SK-N-SH (cell line): ENCODE measurements at regions not wholly inside any gene's neighbourhood (a gene's known extent, or its start where the extent isn't known, plus 50 kb on each side); places are given as distances from the start of the nearest gene placed in this dataset.
A peak's percentile ranks its signal among the peaks of the same experiment; 100 is the strongest.

ENCODE experiments used
- CTCF ChIA-PET: fragments of 300-600, 350-600 bp; formaldehyde crosslinking; extraction: SDS; loops from one replicate; lab custom pipeline; 2021; lab: Yijun Ruan, JAX
- POLR2A ChIA-PET: fragments of 350-600 bp; sonication (Branson Sonifier 250); formaldehyde crosslinking; extraction: SDS; loops from one replicate; lab custom pipeline; 2020; ENCODE audit warnings: antibody characterized with exemption, inconsistent platforms; lab: Yijun Ruan, JAX
- DNase-seq: peaks from one replicate; pipeline ENCODE4 v3.0.0; 2012
- H2AFZ ChIP-seq: fragments of 200-600 bp; sonication (generic); 2 replicates; pipeline ENCODE4 v1.8.1; 2016; ENCODE audit warnings: antibody characterized with exemption, mild to moderate bottlenecking, low read depth
- H3F3A ChIP-seq: fragments of 200-600 bp; sonication (generic); replicated peaks from 2 replicates; pipeline ENCODE3; 2016; ENCODE audit warnings: antibody characterized with exemption, mild to moderate bottlenecking; ENCODE audit not compliant: insufficient read depth
- H3K27ac ChIP-seq, 2 experiments: fragments of 200-500 bp in 1 of 2; fragments of 200-600 bp in 1 of 2; sonication (Bioruptor generic) in 1 of 2; sonication (generic), shearing (Covaris generic) in 1 of 2; 2 replicates each; pipeline versions ENCODE4 v1.5.1 to v1.6.1; 2014 to 2016; ENCODE audit warnings: low read depth in 2 of 2, inconsistent platforms in 1 of 2, low read length in 1 of 2, mild to moderate bottlenecking in 1 of 2, mixed read lengths in 1 of 2
- H3K27me3 ChIP-seq: fragments of 200-600 bp; sonication (generic), shearing (Covaris generic); 2 replicates; pipeline ENCODE4 v1.6.1; 2016; ENCODE audit warnings: mixed run types; ENCODE audit not compliant: insufficient read depth
- H3K36me3 ChIP-seq, 2 experiments: fragments of 200-500 bp in 1 of 2; fragments of 200-600 bp in 1 of 2; sonication (Bioruptor generic) in 1 of 2; sonication (generic) in 1 of 2; replicated peaks in 1 of 2; 2 replicates each; pipeline versions ENCODE3 to v1.5.1; 2014 to 2016; ENCODE audit warnings: low read length in 1 of 2, mild to moderate bottlenecking in 1 of 2; ENCODE audit not compliant: insufficient read depth in 2 of 2, control insufficient read depth in 1 of 2
- H3K4me1 ChIP-seq, 2 experiments: fragments of 200-500 bp in 1 of 2; fragments of 200-600 bp in 1 of 2; sonication (Bioruptor generic) in 1 of 2; sonication (generic), shearing (Covaris generic) in 1 of 2; 2 replicates each; pipeline versions ENCODE4 v1.5.1 to v1.6.1; 2014 to 2016; ENCODE audit warnings: low read depth in 1 of 2, low read length in 1 of 2, mixed run types in 1 of 2; ENCODE audit not compliant: insufficient read depth in 2 of 2, control insufficient read depth in 1 of 2
- H3K4me2 ChIP-seq: fragments of 200-600 bp; sonication (generic), shearing (Covaris generic); 2 replicates; pipeline ENCODE4 v1.6.1; 2017; ENCODE audit warnings: mixed run types
- H3K4me3 ChIP-seq, 2 experiments: fragments of 200-500 bp in 1 of 2; fragments of 200-600 bp in 1 of 2; sonication (Bioruptor generic) in 1 of 2; sonication (generic), shearing (Covaris generic) in 1 of 2; 2 replicates each; pipeline versions ENCODE4 v1.5.1 to v1.8.1; 2014 to 2016; ENCODE audit warnings: low read depth in 2 of 2, inconsistent platforms in 1 of 2, low read length in 1 of 2, mild to moderate bottlenecking in 1 of 2, mixed read lengths in 1 of 2, moderate library complexity in 1 of 2
- H3K79me2 ChIP-seq: fragments of 200-600 bp; sonication (generic); 2 replicates; pipeline ENCODE4 v1.8.1; 2017; ENCODE audit warnings: mild to moderate bottlenecking; ENCODE audit not compliant: insufficient read depth
- H3K9ac ChIP-seq: fragments of 200-600 bp; sonication (generic); 2 replicates; pipeline ENCODE4 v1.6.1; 2017; ENCODE audit warnings: mixed run types
- H3K9me2 ChIP-seq: fragments of 200-600 bp; sonication (generic); 2 replicates; pipeline ENCODE4 v1.6.1; 2017; ENCODE audit warnings: mixed run types
- H3K9me3 ChIP-seq: fragments of 200-600 bp; sonication (generic); 2 replicates; pipeline ENCODE4 v1.6.1; 2017; ENCODE audit warnings: mixed run types, mild to moderate bottlenecking, moderate library complexity
- H4K20me1 ChIP-seq: fragments of 200-600 bp; sonication (generic); 2 replicates; pipeline ENCODE4 v1.6.1; 2017; ENCODE audit warnings: mild to moderate bottlenecking, mixed run types; ENCODE audit not compliant: insufficient read depth
- CTCF ChIP-seq: fragments of 200-600 bp; sonication (generic); IDR thresholded peaks from 2 replicates; pipeline ENCODE4 v1.6.1; 2017; ENCODE audit warnings: antibody characterized with exemption, mild to moderate bottlenecking, moderate library complexity
- ELF1 ChIP-seq: IDR thresholded peaks from 2 replicates; pipeline ENCODE4 v1.4.0; 2012
- FOSL2 ChIP-seq: IDR thresholded peaks from 2 replicates; pipeline ENCODE4 v1.4.0; 2012; ENCODE audit warnings: low read depth, mild to moderate bottlenecking, moderate library complexity, borderline replicate concordance
- FOXM1 ChIP-seq: IDR thresholded peaks from 2 replicates; pipeline ENCODE4 v1.4.0; 2012; ENCODE audit warnings: low read depth, mild to moderate bottlenecking
- MXI1 ChIP-seq: IDR thresholded peaks from 2 replicates; pipeline ENCODE4 v1.6.1; 2012; ENCODE audit warnings: mild to moderate bottlenecking, low read depth, low read length, improper control_type of control experiment
- NFIC ChIP-seq: IDR thresholded peaks from 2 replicates; pipeline ENCODE4 v1.4.0; 2012; ENCODE audit warnings: borderline replicate concordance
- NRF1 ChIP-seq: IDR thresholded peaks from 2 replicates; pipeline ENCODE4 v1.6.1; 2012; ENCODE audit warnings: low read depth, mild to moderate bottlenecking, low read length
- PBX3 ChIP-seq: IDR thresholded peaks from 2 replicates; pipeline ENCODE4; 2012
- POLR2AphosphoS5 ChIP-seq: IDR thresholded peaks from 2 replicates; pipeline ENCODE4 v1.6.1; 2012; ENCODE audit warnings: low read depth, low read length
- RCOR1 ChIP-seq: fragments of 150-350 bp; IDR thresholded peaks from 2 replicates; pipeline ENCODE4 v1.6.1; 2017; ENCODE audit warnings: antibody characterized with exemption, low read length
- RXRA ChIP-seq: IDR thresholded peaks from 2 replicates; pipeline ENCODE4 v1.4.0; 2012; ENCODE audit warnings: low read depth, mild to moderate bottlenecking, borderline replicate concordance
- SIN3A ChIP-seq: IDR thresholded peaks from 2 replicates; pipeline ENCODE4 v1.6.1; 2012; ENCODE audit warnings: low read depth, mild to moderate bottlenecking, low read length, moderate library complexity, borderline replicate concordance
- SMC3 ChIP-seq: IDR thresholded peaks from 2 replicates; pipeline ENCODE4 v1.6.1; 2012; ENCODE audit warnings: low read depth, low read length, improper control_type of control experiment
- TCF12 ChIP-seq: IDR thresholded peaks from 2 replicates; pipeline ENCODE4 v1.4.0; 2012
- WGBS: methylation state at CpG from one replicate; pipeline ENCODE4 v1.1.6; 2017; ENCODE audit warnings: low lambda C conversion rate; 5-methylcytosine and 5-hydroxymethylcytosine counted together

GRCh38 chr6:141580131-141580530 is 552.6 kb upstream of the GJE1 start:
- no peaks in the 10 kb centered on the region for H3K27me3 ChIP-seq
- H3K27ac ChIP-seq, result no peak overlapping the region
- WGBS, result 64% methylated on average over 4 of the region's 4 CpGs
- no peak overlapping the region for H3K4me3 ChIP-seq
- peak overlapping the region; percentile 8; the same call in 1 of the 2 replicates for H2AFZ ChIP-seq
- no peaks in the 10 kb centered on the region for H3K9me3 ChIP-seq
- H3F3A ChIP-seq, result peaks cover 7% of the 10 kb centered on the region
- no peak overlapping the region for H3K4me2 ChIP-seq
- no peak overlapping the region for H3K9ac ChIP-seq
- POLR2A ChIA-PET, result no interaction called here
- no peaks in the 10 kb centered on the region for H3K36me3 ChIP-seq
- TF ChIP-seq RXRA, result no peak
- TF ChIP-seq FOXM1, result no peak
- TF ChIP-seq TCF12, result no peak
- H4K20me1 ChIP-seq, result no peaks in the 10 kb centered on the region
- CTCF ChIA-PET, result no interaction called here
- no peaks in the 10 kb centered on the region; a peak in 1 of 4 replicates for H3K4me1 ChIP-seq
- no peaks in the 10 kb centered on the region for H3K9me2 ChIP-seq
- H3K79me2 ChIP-seq, result no peaks in the 10 kb centered on the region
- DNase-seq, result no peak

GRCh38 chr6:141576751-141577150 is 556.0 kb upstream of the GJE1 start:
- no peaks in the 10 kb centered on the region for H3K9me2 ChIP-seq
- ChIA-PET POLR2A (no interaction called here), CTCF (no interaction called here)
- no peak overlapping the region for H3K9ac ChIP-seq
- no peaks in the 10 kb centered on the region for H3K27me3 ChIP-seq
- H3K27ac ChIP-seq, result no peak overlapping the region
- TF ChIP-seq SMC3, result no peak
- no peak for TF ChIP-seq PBX3
- TF ChIP-seq POLR2AphosphoS5, result no peak
- TF ChIP-seq RXRA, result no peak
- no peak for TF ChIP-seq TCF12
- no peak for TF ChIP-seq SIN3A
- no peak for TF ChIP-seq MXI1
- TF ChIP-seq NFIC, result no peak
- no peak for TF ChIP-seq RCOR1
- no peak for TF ChIP-seq FOSL2
- TF ChIP-seq CTCF, result no peak
- TF ChIP-seq ELF1, result no peak
- TF ChIP-seq FOXM1, result no peak
- TF ChIP-seq NRF1, result no peak
- no peak overlapping the region for H2AFZ ChIP-seq
- no peak for DNase-seq
- H4K20me1 ChIP-seq, result no peaks in the 10 kb centered on the region
- H3F3A ChIP-seq, result peaks cover 7% of the 10 kb centered on the region
- no peaks in the 10 kb centered on the region; a peak in 1 of 4 replicates for H3K4me1 ChIP-seq
- H3K36me3 ChIP-seq, result no peaks in the 10 kb centered on the region
- no peak overlapping the region for H3K4me2 ChIP-seq
- no peaks in the 10 kb centered on the region for H3K9me3 ChIP-seq
- H3K4me3 ChIP-seq, result no peak overlapping the region
- H3K79me2 ChIP-seq, result no peaks in the 10 kb centered on the region
